ENCODE measurements at regions not wholly inside any gene's neighbourhood (a gene's known extent, or its start where the extent isn't known, plus 50 kb on each side); places are given as distances from the start of the nearest gene placed in this dataset.

- Mint-ChIP-seq H3K4me1 (ENCODE audit: low read depth, unreplicated experiment) (peaks cover under 1% of the 10 kb centered on the region), H3K36me3 (ENCODE audit: insufficient read depth, unreplicated experiment) (no peaks in the 10 kb centered on the region), H3K9me3 (ENCODE audit: unreplicated experiment) (no peaks in the 10 kb centered on the region), H3K27me3 (ENCODE audit: insufficient read depth, unreplicated experiment) (no peaks in the 10 kb centered on the region), H3K4me3 (ENCODE audit: unreplicated experiment) (no peak overlapping the region), H3K27ac (ENCODE audit: unreplicated experiment) (no peak overlapping the region)
- intact Hi-C loops (cut with micrococcal nuclease; ENCODE audit: unreplicated experiment), result no loop called here
- no peaks in the 10 kb centered on the region for H3K27me3 ChIP-seq (replicated peaks; ENCODE audit: control insufficient read depth, insufficient read depth, low read length)
- H3K36me3 ChIP-seq (ENCODE audit: control insufficient read depth, insufficient read depth, low read length), result no peaks in the 10 kb centered on the region
- DNase-seq, result no peak
- no peak for TF ChIP-seq CTCF (IDR thresholded peaks at IDR 0.05; ENCODE audit: insufficient read depth in 1 of 2, low read depth in 1 of 2, low read length in 1 of 2, severe bottlenecking in 1 of 2, unreplicated experiment in 1 of 2)
- H3K9me3 ChIP-seq, result no peaks in the 10 kb centered on the region
- no peak overlapping the region for H3K4me3 ChIP-seq (ENCODE audit: low read depth, low read length)
- no peaks in the 10 kb centered on the region for H3K4me1 ChIP-seq
- BruUV-seq (replicated peaks), result no TSS peak
- ChIA-PET CTCF (interaction anchor here (1.0 kb wide), 1 partner anchor 719 kb away, joined by 3 read pairs; no protein-coding TSS in a partner anchor), POLR2A (no interaction called here)
Measured at GRCh38 chr6:134816300-134816699, 133.6 kb downstream of the ALDH8A1 start.

- Histone ChIP-seq H3K27me3 (replicated peaks; ENCODE audit: control insufficient read depth, insufficient read depth, low read length) (no peaks in the 10 kb centered on the region), H3K4me3 (ENCODE audit: low read depth, low read length) (no peak overlapping the region), H3K36me3 (ENCODE audit: control insufficient read depth, insufficient read depth, low read length) (no peaks in the 10 kb centered on the region), H3K9me3 (no peaks in the 10 kb centered on the region), H3K4me1 (no peaks in the 10 kb centered on the region)
- Mint-ChIP-seq H3K4me1 (ENCODE audit: low read depth, unreplicated experiment) (no peaks in the 10 kb centered on the region), H3K27ac (ENCODE audit: unreplicated experiment) (no peak overlapping the region), H3K9me3 (ENCODE audit: unreplicated experiment) (no peaks in the 10 kb centered on the region), H3K36me3 (ENCODE audit: insufficient read depth, unreplicated experiment) (no peaks in the 10 kb centered on the region), H3K4me3 (ENCODE audit: unreplicated experiment) (no peak overlapping the region), H3K27me3 (ENCODE audit: insufficient read depth, unreplicated experiment) (no peaks in the 10 kb centered on the region)
- ChIA-PET CTCF (interaction anchor here (1.0 kb wide), 1 partner anchor 9 kb away, joined by 3 read pairs; no protein-coding TSS in a partner anchor), POLR2A (no interaction called here)
- DNase-seq, result no peak
- no peak for TF ChIP-seq CTCF (IDR thresholded peaks at IDR 0.05; ENCODE audit: insufficient read depth in 1 of 2, low read depth in 1 of 2, low read length in 1 of 2, severe bottlenecking in 1 of 2, unreplicated experiment in 1 of 2)
- intact Hi-C loops (cut with micrococcal nuclease; ENCODE audit: unreplicated experiment), result no loop called here
- no TSS peak for BruUV-seq (replicated peaks)
Measured at GRCh38 chr6:134814076-134814695, 135.7 kb downstream of the ALDH8A1 start.

- DNase-seq, result no peak
- CTCF ChIA-PET, result no interaction called here
- H3K27me3 Mint-ChIP-seq (ENCODE audit: insufficient read depth, unreplicated experiment), result no peaks in the 10 kb centered on the region
Measured at GRCh38 chr6:134813146-134813545, 136.8 kb downstream of the ALDH8A1 start.

More at GRCh38 chr6:134813146-134813545, 136.8 kb downstream of the ALDH8A1 start:
- Mint-ChIP-seq H3K27ac (ENCODE audit: unreplicated experiment) (no peak overlapping the region), H3K9me3 (ENCODE audit: unreplicated experiment) (no peaks in the 10 kb centered on the region), H3K36me3 (ENCODE audit: insufficient read depth, unreplicated experiment) (no peaks in the 10 kb centered on the region), H3K4me1 (ENCODE audit: low read depth, unreplicated experiment) (no peaks in the 10 kb centered on the region), H3K4me3 (ENCODE audit: unreplicated experiment) (no peak overlapping the region)
- no TSS peak for BruUV-seq (replicated peaks)
- no peaks in the 10 kb centered on the region for H3K27me3 ChIP-seq (replicated peaks; ENCODE audit: control insufficient read depth, insufficient read depth, low read length)
- TF ChIP-seq CTCF (IDR thresholded peaks at IDR 0.05; ENCODE audit: insufficient read depth in 1 of 2, low read depth in 1 of 2, low read length in 1 of 2, severe bottlenecking in 1 of 2, unreplicated experiment in 1 of 2), result no peak
- no peaks in the 10 kb centered on the region for H3K36me3 ChIP-seq (ENCODE audit: control insufficient read depth, insufficient read depth, low read length)
- H3K4me3 ChIP-seq (ENCODE audit: low read depth, low read length), result no peak overlapping the region
- POLR2A ChIA-PET, result no interaction called here
- no peaks in the 10 kb centered on the region for H3K9me3 ChIP-seq
- no peaks in the 10 kb centered on the region for H3K4me1 ChIP-seq
- intact Hi-C loops (cut with micrococcal nuclease; ENCODE audit: unreplicated experiment), result no loop called here

All from Caco-2 (cell line).